ENCODE measurements at regions not wholly inside any gene's neighbourhood (a gene's known extent, or its start where the extent isn't known, plus 50 kb on each side); places are given as distances from the start of the nearest gene placed in this dataset.

DNA sequence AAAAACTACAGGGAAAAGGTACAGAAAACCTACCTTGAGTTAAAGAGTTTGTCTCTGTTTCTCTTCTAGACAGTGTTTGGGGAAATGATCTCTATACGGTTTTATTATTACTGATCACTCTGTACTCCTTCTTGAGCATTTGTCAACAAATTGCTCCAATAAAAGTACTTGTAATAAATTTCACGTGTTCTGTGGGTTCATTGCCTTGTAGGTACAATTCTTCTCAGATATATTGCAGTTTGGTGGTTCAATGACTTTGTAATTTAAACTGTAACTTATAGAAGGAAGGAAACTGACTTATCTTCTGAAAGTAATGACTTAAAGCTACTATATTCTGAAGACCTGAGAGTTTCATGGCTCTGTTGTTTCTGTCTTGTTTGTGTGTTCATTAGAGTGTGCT is 319.9 kb upstream of the PCSK5 start:
- FAIRE-seq (no peak), DNase-seq (ENCODE audit: insufficient read length) (no peak)

DNA sequence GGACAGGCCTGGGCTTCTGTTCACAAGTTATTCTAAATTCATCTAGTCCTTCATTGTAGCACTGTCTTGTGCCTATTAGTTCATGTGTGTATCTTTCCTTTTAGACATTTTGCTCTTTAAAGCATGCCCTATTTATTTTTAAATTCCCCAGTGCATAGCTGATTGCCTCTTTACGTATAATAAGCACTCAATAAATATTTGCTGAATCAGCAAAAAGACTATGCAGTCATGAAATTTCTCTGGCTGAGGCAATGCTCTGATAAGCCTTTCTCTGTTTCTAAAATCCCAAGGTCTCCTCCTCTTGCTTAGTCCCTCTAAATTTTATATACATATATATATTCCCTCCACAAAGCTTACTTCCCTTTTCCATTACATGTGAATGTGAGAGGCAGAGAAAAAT is 315.9 kb upstream of the PCSK5 start:
- no peak for DNase-seq (ENCODE audit: insufficient read length)
- FAIRE-seq: no peak
- TF ChIP-seq POLR2AphosphoS5 (IDR thresholded peaks at IDR 0.05; ENCODE audit: low read depth, low read length) (no peak), TAF1 (IDR thresholded peaks at IDR 0.05; ENCODE audit: borderline replicate concordance, low read depth, low read length) (no peak), POLR2A (IDR thresholded peaks at IDR 0.05; ENCODE audit: low read depth, low read length) (no peak)

More for the DNA sequence above, 319.9 kb upstream of the PCSK5 start:
- TF ChIP-seq POLR2AphosphoS5 (IDR thresholded peaks at IDR 0.05; ENCODE audit: low read depth, low read length) (no peak), POLR2A (IDR thresholded peaks at IDR 0.05; ENCODE audit: low read depth, low read length) (no peak), TAF1 (IDR thresholded peaks at IDR 0.05; ENCODE audit: borderline replicate concordance, low read depth, low read length) (no peak)

DNA sequence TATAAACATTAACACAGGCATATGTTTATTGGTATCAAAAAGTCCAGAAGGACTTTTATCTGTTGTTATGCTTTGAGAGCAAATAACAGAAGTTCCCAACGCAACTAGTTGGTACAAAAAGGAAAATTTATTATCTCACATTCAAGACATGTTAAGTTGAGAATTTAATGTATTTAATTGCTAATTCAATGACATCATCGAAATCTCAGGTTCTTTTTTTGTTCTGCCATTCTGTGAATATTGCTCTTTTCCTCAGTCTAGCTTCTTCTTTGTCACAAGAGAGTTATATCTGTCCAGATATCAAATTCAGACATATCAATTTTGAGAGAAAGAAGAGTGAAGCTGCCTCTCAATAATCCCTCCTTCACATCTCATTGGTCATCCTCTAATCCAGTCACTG is 307.6 kb upstream of the PCSK5 start:
- DNase-seq (ENCODE audit: insufficient read length): no peak
- no peak for FAIRE-seq
- no peak for TF ChIP-seq TAF1 (IDR thresholded peaks at IDR 0.05; ENCODE audit: borderline replicate concordance, low read depth, low read length)
- no peak for TF ChIP-seq POLR2AphosphoS5 (IDR thresholded peaks at IDR 0.05; ENCODE audit: low read depth, low read length)

DNA sequence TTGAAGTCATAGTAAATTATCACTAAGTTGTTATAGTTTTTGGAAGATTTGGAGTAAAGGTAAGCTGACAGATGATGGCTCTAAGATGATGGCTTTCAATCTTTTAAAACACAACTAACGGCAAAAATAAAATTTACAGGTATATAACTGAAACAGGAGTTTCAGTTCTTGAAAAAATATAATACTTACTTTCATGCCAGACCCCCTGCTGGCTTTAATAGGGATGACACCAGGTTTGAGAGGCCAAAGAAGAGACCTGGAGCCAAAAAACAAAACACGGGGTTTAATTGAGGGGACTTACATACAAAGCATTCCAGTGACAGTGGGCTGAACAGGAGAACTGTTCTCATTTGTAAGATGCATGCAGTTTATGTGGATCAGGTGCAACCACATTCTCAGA is 301.7 kb upstream of the PCSK5 start:
- DNase-seq (ENCODE audit: insufficient read length) (no peak), FAIRE-seq (no peak)
- TF ChIP-seq POLR2A (IDR thresholded peaks at IDR 0.05; ENCODE audit: low read depth, low read length) (no peak), TAF1 (IDR thresholded peaks at IDR 0.05; ENCODE audit: borderline replicate concordance, low read depth, low read length) (no peak), POLR2AphosphoS5 (IDR thresholded peaks at IDR 0.05; ENCODE audit: low read depth, low read length) (no peak)

DNA sequence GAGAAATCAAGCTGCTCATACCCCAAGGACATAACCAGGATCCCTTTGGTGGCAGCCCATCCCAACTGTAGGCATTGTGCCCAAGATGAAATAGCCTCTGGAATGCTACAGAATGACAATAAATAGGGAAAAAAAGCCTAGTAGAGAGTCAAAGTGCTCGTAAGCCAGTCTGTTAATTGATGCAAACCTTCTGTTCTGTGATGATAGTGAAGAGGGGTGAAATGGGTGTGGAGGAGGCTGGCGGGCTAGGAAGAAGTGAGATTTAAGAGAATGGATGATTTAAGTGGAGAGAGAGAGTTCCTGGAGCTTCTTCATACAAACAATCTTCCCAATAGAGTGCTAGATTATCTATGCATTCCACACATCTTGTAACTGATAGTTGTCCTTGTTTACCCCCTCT is 301.0 kb upstream of the PCSK5 start:
- no peak for DNase-seq (ENCODE audit: insufficient read length)
- TF ChIP-seq POLR2A (IDR thresholded peaks at IDR 0.05; ENCODE audit: low read depth, low read length) (no peak), POLR2AphosphoS5 (IDR thresholded peaks at IDR 0.05; ENCODE audit: low read depth, low read length) (no peak), TAF1 (IDR thresholded peaks at IDR 0.05; ENCODE audit: borderline replicate concordance, low read depth, low read length) (no peak)
- FAIRE-seq: no peak

DNA sequence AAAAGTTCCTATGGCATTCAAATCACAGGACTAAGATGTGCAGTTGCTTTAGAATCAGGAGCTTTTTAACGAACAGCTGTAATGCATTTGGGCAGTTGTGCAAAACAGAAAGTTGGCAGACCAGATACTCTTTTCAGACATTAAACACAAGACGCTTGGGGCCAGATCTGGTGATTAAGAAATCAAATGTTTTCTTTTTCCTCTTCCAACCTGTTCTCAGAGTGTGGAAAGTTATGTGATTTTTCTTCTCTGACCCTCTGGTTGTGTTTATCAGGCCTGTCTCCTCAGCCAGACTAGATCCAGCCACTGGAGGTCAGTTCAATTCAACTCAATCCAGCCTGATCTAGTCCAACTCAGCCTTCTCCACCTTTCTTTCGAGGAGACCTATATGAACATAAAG is 298.5 kb upstream of the PCSK5 start:
- no peak for TF ChIP-seq POLR2A (IDR thresholded peaks at IDR 0.05; ENCODE audit: low read depth, low read length)
- no peak for TF ChIP-seq TAF1 (IDR thresholded peaks at IDR 0.05; ENCODE audit: borderline replicate concordance, low read depth, low read length)
- no peak for TF ChIP-seq POLR2AphosphoS5 (IDR thresholded peaks at IDR 0.05; ENCODE audit: low read depth, low read length)
- FAIRE-seq (no peak), DNase-seq (ENCODE audit: insufficient read length) (no peak)

DNA sequence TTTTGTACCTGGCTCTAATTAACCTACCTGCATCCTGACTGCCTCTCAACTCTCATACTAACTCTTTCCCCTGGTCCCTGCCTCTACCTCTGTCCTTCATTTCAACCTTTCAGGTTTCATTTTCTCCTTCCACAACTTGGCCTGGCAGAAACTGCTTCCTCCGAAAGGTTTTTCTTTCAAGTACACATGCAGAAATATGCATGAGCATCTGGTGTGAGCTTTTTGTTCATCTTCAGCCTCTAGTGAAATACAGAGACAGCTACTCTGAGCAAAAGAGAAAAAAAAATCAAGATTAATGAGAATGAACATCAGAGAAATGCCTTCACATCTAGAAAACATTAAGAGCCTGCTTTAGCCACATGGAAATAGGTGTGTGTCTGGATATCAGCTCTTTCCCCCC is 297.9 kb upstream of the PCSK5 start:
- TF ChIP-seq POLR2A (IDR thresholded peaks at IDR 0.05; ENCODE audit: low read depth, low read length) (no peak), TAF1 (IDR thresholded peaks at IDR 0.05; ENCODE audit: borderline replicate concordance, low read depth, low read length) (no peak), POLR2AphosphoS5 (IDR thresholded peaks at IDR 0.05; ENCODE audit: low read depth, low read length) (no peak)
- DNase-seq (ENCODE audit: insufficient read length): no peak

DNA sequence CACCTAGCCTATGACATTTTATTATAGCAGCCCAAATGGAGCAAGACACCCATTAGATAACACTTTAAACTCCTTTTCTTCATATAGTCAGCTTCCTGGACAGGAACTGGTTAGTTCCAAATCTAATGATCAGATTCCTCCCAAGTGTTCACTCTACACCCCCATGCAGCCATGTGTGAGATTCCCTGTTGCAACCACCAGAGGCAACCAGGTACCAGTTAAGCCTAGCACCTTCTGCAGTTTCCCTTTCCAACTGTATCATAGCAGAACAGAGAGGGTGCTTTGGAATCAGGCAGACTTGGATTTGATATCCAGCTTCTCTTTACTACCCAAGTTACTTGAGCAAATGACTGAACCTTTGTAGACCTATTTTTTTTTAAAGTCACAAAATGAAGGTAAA is 296.6 kb upstream of the PCSK5 start:
- no peak for DNase-seq (ENCODE audit: insufficient read length)
- no peak for TF ChIP-seq POLR2AphosphoS5 (IDR thresholded peaks at IDR 0.05; ENCODE audit: low read depth, low read length)
- TF ChIP-seq POLR2A (IDR thresholded peaks at IDR 0.05; ENCODE audit: low read depth, low read length): no peak
- no peak for TF ChIP-seq TAF1 (IDR thresholded peaks at IDR 0.05; ENCODE audit: borderline replicate concordance, low read depth, low read length)
- FAIRE-seq: no peak

More for the DNA sequence above, 297.9 kb upstream of the PCSK5 start:
- FAIRE-seq: no peak

DNA sequence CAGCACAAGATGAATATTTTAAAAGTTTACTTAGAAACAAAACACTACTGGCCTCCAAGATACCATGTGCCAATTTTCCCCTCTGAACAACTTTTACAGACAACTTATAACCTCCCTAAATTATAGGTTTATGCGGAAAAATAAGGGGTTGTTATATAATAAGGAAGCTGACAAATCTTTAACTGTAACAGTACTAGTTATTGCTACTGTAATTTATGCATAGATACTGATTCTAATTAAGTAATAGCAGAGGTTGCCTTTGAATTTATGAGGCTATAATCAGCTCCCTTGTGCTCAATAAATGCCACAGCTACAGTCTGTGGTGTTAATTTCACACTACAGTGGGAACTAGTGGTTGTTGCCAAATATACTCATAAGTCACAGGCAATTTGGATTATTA is 291.3 kb upstream of the PCSK5 start:
- TF ChIP-seq TAF1 (IDR thresholded peaks at IDR 0.05; ENCODE audit: borderline replicate concordance, low read depth, low read length) (no peak), POLR2A (IDR thresholded peaks at IDR 0.05; ENCODE audit: low read depth, low read length) (no peak), POLR2AphosphoS5 (IDR thresholded peaks at IDR 0.05; ENCODE audit: low read depth, low read length) (no peak)
- no peak for FAIRE-seq
- DNase-seq (ENCODE audit: insufficient read length): no peak

DNA sequence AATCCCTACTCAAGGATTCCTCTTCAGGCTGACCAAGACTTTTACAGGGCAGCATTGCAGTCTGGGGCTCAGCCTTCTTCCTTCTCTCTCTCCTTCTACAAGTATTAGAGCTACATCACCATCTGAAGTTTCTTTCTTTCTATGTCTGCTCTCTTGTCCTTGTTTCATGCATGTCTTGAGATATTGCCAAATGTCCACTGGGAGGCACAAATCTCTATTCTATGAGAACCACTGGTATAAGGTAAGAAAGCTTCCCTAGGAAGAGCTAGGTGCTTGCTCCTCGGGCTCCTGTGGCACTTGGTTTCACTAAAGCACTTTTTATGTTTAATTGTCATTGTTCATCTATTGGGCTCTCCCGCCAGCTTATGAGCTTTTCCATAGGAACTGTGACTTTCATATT is 289.2 kb upstream of the PCSK5 start:
- FAIRE-seq: no peak

DNA sequence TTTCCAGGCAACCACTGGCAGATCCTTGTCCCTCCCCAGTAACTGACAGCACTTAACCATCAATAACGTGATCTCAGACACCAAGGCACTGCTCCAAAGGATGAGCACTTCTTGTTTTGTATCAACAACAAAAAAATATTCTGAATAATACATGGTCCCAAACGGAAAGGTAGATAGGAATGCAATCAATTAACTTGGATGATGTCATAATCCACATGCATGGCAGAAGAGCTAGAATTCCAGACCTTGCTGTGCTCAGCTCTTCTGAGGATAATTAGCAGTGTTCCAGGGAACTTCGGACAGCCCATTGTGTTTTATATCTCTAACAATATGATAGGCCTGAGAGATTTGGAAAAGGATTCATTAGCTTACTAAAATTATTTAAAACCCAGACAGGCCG is 288.4 kb upstream of the PCSK5 start:
- no peak for TF ChIP-seq POLR2AphosphoS5 (IDR thresholded peaks at IDR 0.05; ENCODE audit: low read depth, low read length)
- no peak for TF ChIP-seq POLR2A (IDR thresholded peaks at IDR 0.05; ENCODE audit: low read depth, low read length)
- TF ChIP-seq TAF1 (IDR thresholded peaks at IDR 0.05; ENCODE audit: borderline replicate concordance, low read depth, low read length): no peak
- FAIRE-seq (no peak), DNase-seq (ENCODE audit: insufficient read length) (no peak)

More for the DNA sequence above, 289.2 kb upstream of the PCSK5 start:
- TF ChIP-seq TAF1 (IDR thresholded peaks at IDR 0.05; ENCODE audit: borderline replicate concordance, low read depth, low read length): no peak
- TF ChIP-seq POLR2A (IDR thresholded peaks at IDR 0.05; ENCODE audit: low read depth, low read length): no peak
- no peak for TF ChIP-seq POLR2AphosphoS5 (IDR thresholded peaks at IDR 0.05; ENCODE audit: low read depth, low read length)
- no peak for DNase-seq (ENCODE audit: insufficient read length)

DNA sequence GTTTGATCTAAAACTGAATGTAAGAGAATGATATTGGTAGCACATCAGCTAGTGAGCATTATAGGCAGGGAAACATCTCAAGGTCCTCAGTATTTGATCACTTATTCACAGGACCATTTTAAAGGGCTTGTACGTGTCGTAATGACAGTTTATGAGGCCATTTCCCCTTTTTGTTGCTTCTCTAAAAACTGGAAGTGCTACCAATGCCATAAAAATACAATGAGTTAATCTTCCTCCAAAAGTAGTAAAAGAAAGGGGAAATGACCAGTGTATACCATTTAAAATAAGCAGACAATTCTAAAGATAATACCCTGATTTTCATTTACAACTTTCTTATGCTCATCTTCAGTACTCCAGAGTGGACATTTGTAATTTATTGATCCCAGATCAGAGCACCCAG is 285.8 kb upstream of the PCSK5 start:
- DNase-seq (ENCODE audit: insufficient read length): no peak
- FAIRE-seq: no peak
- TF ChIP-seq POLR2AphosphoS5 (IDR thresholded peaks at IDR 0.05; ENCODE audit: low read depth, low read length) (no peak), TAF1 (IDR thresholded peaks at IDR 0.05; ENCODE audit: borderline replicate concordance, low read depth, low read length) (no peak), POLR2A (IDR thresholded peaks at IDR 0.05; ENCODE audit: low read depth, low read length) (no peak)

DNA sequence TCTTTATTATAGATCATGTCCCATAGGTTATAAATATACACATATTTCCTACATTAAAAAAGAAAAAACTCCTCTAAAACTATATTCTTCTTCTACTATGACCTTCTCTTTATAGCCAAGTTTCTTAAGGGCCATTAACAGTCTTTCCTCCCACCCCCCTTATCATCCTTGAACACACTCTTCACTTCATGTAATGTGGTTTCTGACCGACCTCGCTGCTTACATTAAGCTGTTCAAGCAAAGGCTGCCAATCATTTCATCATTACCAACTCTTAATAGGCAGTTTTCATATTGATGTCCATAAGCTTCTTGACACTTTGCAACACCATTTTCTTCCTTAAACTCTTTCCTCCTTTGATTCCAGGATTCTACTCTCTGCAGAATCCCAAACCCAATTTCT is 283.0 kb upstream of the PCSK5 start:
- DNase-seq (ENCODE audit: insufficient read length): no peak
- no peak for TF ChIP-seq POLR2AphosphoS5 (IDR thresholded peaks at IDR 0.05; ENCODE audit: low read depth, low read length)
- TF ChIP-seq POLR2A (IDR thresholded peaks at IDR 0.05; ENCODE audit: low read depth, low read length): no peak
- no peak for TF ChIP-seq TAF1 (IDR thresholded peaks at IDR 0.05; ENCODE audit: borderline replicate concordance, low read depth, low read length)
- no peak for FAIRE-seq

All from GM12892 (cell line).